GM12864 (cell line): ENCODE measurements at regions not wholly inside any gene's neighbourhood (a gene's known extent, or its start where the extent isn't known, plus 50 kb on each side); places are given as distances from the start of the nearest gene placed in this dataset.

Source experiments
- DNase-seq: peaks from one replicate; pipeline ENCODE4 v3.0.0-alpha.2; 2011; ENCODE audit warnings: low read depth
- H3K4me3 ChIP-seq: 2 replicates; pipeline ENCODE4 v1.5.1; 2011; ENCODE audit warnings: mild to moderate bottlenecking, low read depth, low read length, control low read depth
- CTCF ChIP-seq: IDR thresholded peaks from 2 replicates; pipeline ENCODE4 v1.5.1; 2011; ENCODE audit warnings: low read depth, mild to moderate bottlenecking, moderate library complexity, low read length, control low read depth, inconsistent platforms; ENCODE audit errors: missing control alignments

DNA sequence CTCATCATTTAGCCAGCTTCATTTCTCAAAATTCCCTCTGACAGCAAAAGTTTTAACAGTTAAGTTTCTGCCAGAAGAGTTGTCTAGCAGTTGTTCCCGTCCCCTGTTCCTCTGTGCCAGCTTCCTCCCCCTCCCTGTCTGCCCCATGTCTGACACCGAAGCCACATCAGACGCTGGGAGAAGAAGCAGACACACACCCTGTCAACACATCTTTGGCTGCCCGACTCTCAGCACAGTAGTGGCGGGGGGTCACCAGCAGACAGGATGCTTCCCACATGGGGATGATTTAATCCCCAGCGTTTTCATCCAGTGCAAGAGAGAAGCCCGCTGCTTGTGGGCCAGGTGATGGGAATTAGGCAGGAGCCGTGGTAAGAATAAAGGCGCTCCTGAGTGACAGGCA, 379.4 kb upstream of the RUNX1 start:
- no peak for DNase-seq
- no peak overlapping the region for H3K4me3 ChIP-seq
- TF ChIP-seq CTCF = no peak

GRCh38 chr21:35428001-35428320, 378.9 kb upstream of the RUNX1 start:
- no peak for TF ChIP-seq CTCF
- DNase-seq = no peak
- H3K4me3 ChIP-seq = no peak overlapping the region

- no peak for DNase-seq
Measured at GRCh38 chr21:35427320-35428000, 378.4 kb upstream of the RUNX1 start.

GRCh38 chr21:35426897-35427296, 377.8 kb upstream of the RUNX1 start:
- DNase-seq = no peak
- no peak overlapping the region for H3K4me3 ChIP-seq
- no peak for TF ChIP-seq CTCF

More at GRCh38 chr21:35427320-35428000, 378.4 kb upstream of the RUNX1 start:
- no peak for TF ChIP-seq CTCF
- H3K4me3 ChIP-seq = no peak overlapping the region

- H3K4me3 ChIP-seq = no peak overlapping the region
- TF ChIP-seq CTCF = no peak
- DNase-seq = no peak
Measured at GRCh38 chr21:35426469-35426868, 377.4 kb upstream of the RUNX1 start.

- no peak for DNase-seq
- H3K4me3 ChIP-seq = no peak overlapping the region
- TF ChIP-seq CTCF = no peak
Measured at GRCh38 chr21:35424122-35424521, 375.0 kb upstream of the RUNX1 start.

DNA sequence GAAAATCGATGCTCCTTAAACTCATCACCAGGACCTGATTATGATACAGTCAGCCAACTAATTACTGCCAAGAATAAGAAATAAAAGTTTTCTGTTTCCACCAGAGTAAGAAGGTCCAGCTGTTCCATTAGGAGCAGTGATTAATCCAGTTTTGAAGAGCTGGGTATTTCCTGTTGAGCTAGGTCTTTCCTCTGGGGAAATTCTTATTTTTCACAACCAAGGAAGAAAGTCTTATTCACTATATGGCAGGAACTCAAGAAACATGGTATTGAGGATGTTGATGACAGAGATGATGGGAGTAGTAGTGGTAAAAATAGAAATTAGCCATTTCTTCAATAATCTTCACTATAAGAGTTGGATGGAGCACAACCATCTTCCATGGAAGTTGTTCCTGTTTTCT, 374.6 kb upstream of the RUNX1 start:
- no peak for TF ChIP-seq CTCF
- no peak for DNase-seq
- no peak overlapping the region for H3K4me3 ChIP-seq
